ENCODE measurements at regions not wholly inside any gene's neighbourhood (a gene's known extent, or its start where the extent isn't known, plus 50 kb on each side); places are given as distances from the start of the nearest gene placed in this dataset.

- TF ChIP-seq CTCF (IDR thresholded peaks at IDR 0.05; ENCODE audit: low read depth, low read length), result no peak
- TF ChIP-seq POLR2A (IDR thresholded peaks at IDR 0.05; ENCODE audit: extremely low read depth, insufficient read length), result no peak
These were observed 410.7 kb upstream of the SULF2 start for GRCh38 chr20:48196001-48196400.
